HL-60 (cell line): ENCODE measurements at regions not wholly inside any gene's neighbourhood (a gene's known extent, or its start where the extent isn't known, plus 50 kb on each side); places are given as distances from the start of the nearest gene placed in this dataset.

ENCODE experiments used
- CTCF ChIP-seq: IDR thresholded peaks from one replicate; pipeline ENCODE4 v1.5.1; 2011; ENCODE audit warnings: low read length, control low read depth, inconsistent platforms; ENCODE audit not compliant: insufficient read depth
- GABPA ChIP-seq: IDR thresholded peaks from 2 replicates; pipeline ENCODE4 v1.6.1; 2012; ENCODE audit warnings: low read depth
- POLR2AphosphoS5 ChIP-seq: IDR thresholded peaks from 2 replicates; pipeline ENCODE4 v1.6.1; 2012; ENCODE audit warnings: low read depth
- SPI1 ChIP-seq: IDR thresholded peaks from 2 replicates; pipeline ENCODE4 v1.6.1; 2012; ENCODE audit warnings: low read depth, mild to moderate bottlenecking, borderline replicate concordance
- TF ChIP-seq, protein P1 (sequence below): IDR thresholded peaks from 2 replicates; pipeline ENCODE4 v1.6.1; 2012; ENCODE audit warnings: low read depth; ENCODE audit not compliant: insufficient replicate concordance

DNA sequence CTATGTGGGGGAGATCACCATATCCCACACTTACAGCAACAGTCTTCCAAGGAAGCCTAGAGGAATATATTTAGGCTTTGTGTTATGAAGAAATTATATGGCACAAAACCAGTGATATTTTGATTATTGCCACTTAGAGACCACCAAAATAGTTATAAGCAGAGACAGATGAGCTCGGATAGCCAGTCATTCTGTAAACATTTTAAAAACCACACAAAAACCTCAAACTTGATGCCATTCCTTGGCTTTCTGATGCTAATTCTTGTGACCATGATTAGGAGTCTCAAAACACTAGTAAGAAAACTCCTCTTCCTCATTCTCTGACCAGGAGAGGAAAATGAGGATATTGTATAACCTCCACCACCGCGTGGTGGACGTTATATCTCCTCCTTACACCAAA is 496.4 kb downstream of the FOXO1 start:
- TF ChIP-seq CTCF (no peak), POLR2AphosphoS5 (no peak), GABPA (no peak), SPI1 (0 out of 2 replicates have a peak, but pooled peaks have one; percentile 11)
- TF ChIP-seq, protein P1, sequence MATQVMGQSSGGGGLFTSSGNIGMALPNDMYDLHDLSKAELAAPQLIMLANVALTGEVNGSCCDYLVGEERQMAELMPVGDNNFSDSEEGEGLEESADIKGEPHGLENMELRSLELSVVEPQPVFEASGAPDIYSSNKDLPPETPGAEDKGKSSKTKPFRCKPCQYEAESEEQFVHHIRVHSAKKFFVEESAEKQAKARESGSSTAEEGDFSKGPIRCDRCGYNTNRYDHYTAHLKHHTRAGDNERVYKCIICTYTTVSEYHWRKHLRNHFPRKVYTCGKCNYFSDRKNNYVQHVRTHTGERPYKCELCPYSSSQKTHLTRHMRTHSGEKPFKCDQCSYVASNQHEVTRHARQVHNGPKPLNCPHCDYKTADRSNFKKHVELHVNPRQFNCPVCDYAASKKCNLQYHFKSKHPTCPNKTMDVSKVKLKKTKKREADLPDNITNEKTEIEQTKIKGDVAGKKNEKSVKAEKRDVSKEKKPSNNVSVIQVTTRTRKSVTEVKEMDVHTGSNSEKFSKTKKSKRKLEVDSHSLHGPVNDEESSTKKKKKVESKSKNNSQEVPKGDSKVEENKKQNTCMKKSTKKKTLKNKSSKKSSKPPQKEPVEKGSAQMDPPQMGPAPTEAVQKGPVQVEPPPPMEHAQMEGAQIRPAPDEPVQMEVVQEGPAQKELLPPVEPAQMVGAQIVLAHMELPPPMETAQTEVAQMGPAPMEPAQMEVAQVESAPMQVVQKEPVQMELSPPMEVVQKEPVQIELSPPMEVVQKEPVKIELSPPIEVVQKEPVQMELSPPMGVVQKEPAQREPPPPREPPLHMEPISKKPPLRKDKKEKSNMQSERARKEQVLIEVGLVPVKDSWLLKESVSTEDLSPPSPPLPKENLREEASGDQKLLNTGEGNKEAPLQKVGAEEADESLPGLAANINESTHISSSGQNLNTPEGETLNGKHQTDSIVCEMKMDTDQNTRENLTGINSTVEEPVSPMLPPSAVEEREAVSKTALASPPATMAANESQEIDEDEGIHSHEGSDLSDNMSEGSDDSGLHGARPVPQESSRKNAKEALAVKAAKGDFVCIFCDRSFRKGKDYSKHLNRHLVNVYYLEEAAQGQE: no peak
